Dermis microvascular lymphatic vessel endothelial cell (primary cell): ENCODE measurements at regions not wholly inside any gene's neighbourhood (a gene's known extent, or its start where the extent isn't known, plus 50 kb on each side); places are given as distances from the start of the nearest gene placed in this dataset.
"Not testable (repeated sequence)": the region's sequence is repeated elsewhere in the genome, so short reads cannot be mapped to it uniquely, and the experiment has no call there.

Experiments used
- DNase-seq, 2 donors: peaks; one replicate each; pipeline versions ENCODE4 v3.0.0 to v3.0.0-alpha.2; 2010; ENCODE audit warnings: low read depth in 2 of 2

GRCh38 chrX:140342410-140342809 lies 162.5 kb downstream of the SOX3 start:
- DNase-seq = no peak

- no peak for DNase-seq
Observed at GRCh38 chrX:140337263-140337662, 167.6 kb downstream of the SOX3 start.

GRCh38 chrX:140318296-140318695 lies 186.6 kb downstream of the SOX3 start:
- DNase-seq = no peak

GRCh38 chrX:140317462-140317861 lies 187.4 kb downstream of the SOX3 start:
- DNase-seq = no peak

GRCh38 chrX:140298960-140299825 lies 205.7 kb downstream of the SOX3 start:
- DNase-seq = no peak

- no peak for DNase-seq
Observed at GRCh38 chrX:140297273-140297672, 207.6 kb downstream of the SOX3 start.

- DNase-seq = no peak
Observed at GRCh38 chrX:140292961-140293360, 211.9 kb downstream of the SOX3 start.

- no peak for DNase-seq
Observed at GRCh38 chrX:140292188-140292587, 212.7 kb downstream of the SOX3 start.

- no peak for DNase-seq
Observed at GRCh38 chrX:140274811-140275525, 229.9 kb downstream of the SOX3 start.

- DNase-seq = no peak
Observed at GRCh38 chrX:140273921-140274320, 230.9 kb downstream of the SOX3 start.

- no peak for DNase-seq
Observed at GRCh38 chrX:140250391-140250790, 254.5 kb downstream of the SOX3 start.

GRCh38 chrX:140249088-140249487 lies 255.8 kb downstream of the SOX3 start:
- DNase-seq = no peak

GRCh38 chrX:140229191-140229590 lies 263.9 kb upstream of the CXorf66 start:
- no peak for DNase-seq

- not testable (repeated sequence) for DNase-seq
Observed at GRCh38 chrX:140226037-140226436, 260.7 kb upstream of the CXorf66 start.

GRCh38 chrX:140215894-140216293 lies 250.6 kb upstream of the CXorf66 start:
- not testable (repeated sequence) for DNase-seq

GRCh38 chrX:140214518-140214917 lies 249.2 kb upstream of the CXorf66 start:
- DNase-seq = not testable (repeated sequence)

GRCh38 chrX:140206657-140207056 lies 241.3 kb upstream of the CXorf66 start:
- DNase-seq = no peak

GRCh38 chrX:140190441-140191108 lies 225.3 kb upstream of the CXorf66 start:
- DNase-seq = no peak

GRCh38 chrX:140180585-140180984 lies 215.3 kb upstream of the CXorf66 start:
- no peak for DNase-seq

GRCh38 chrX:140177821-140178220 lies 212.5 kb upstream of the CXorf66 start:
- DNase-seq = no peak

- no peak for DNase-seq
Observed at GRCh38 chrX:140172401-140172800, 207.1 kb upstream of the CXorf66 start.

GRCh38 chrX:140167551-140167950 lies 202.2 kb upstream of the CXorf66 start:
- DNase-seq = no peak
